ENCODE measurements at regions not wholly inside any gene's neighbourhood (a gene's known extent, or its start where the extent isn't known, plus 50 kb on each side); places are given as distances from the start of the nearest gene placed in this dataset.

- no peak for TF ChIP-seq SAP30 (IDR thresholded peaks at IDR 0.05; ENCODE audit: insufficient read depth, insufficient replicate concordance, low read length)
Measured at GRCh38 chr1:218882454-218882853, 291.2 kb upstream of the LYPLAL1 start (continued).
